Esophagus (tissue), 2 donors: ENCODE measurements at regions not wholly inside any gene's neighbourhood (a gene's known extent, or its start where the extent isn't known, plus 50 kb on each side); places are given as distances from the start of the nearest gene placed in this dataset.

Source experiments
- H3K27ac ChIP-seq, 2 donors: one replicate each; pipeline ENCODE4 v1.5.1; 2013; ENCODE audit warnings: low read depth in 2 of 2, mild to moderate bottlenecking in 2 of 2, inconsistent platforms in 1 of 2, low read length in 1 of 2, moderate library complexity in 1 of 2
- H3K27me3 ChIP-seq, 2 donors: one replicate each; pipeline ENCODE4 v1.6.1; 2013; ENCODE audit warnings: low read length in 2 of 2, control low read depth in 1 of 2, mild to moderate bottlenecking in 1 of 2; ENCODE audit not compliant: insufficient read depth in 2 of 2, control insufficient read depth in 1 of 2
- H3K36me3 ChIP-seq, 2 donors: one replicate each; pipeline ENCODE4 v1.6.1; 2013; ENCODE audit warnings: low read length in 1 of 2; ENCODE audit not compliant: control insufficient read depth in 2 of 2, insufficient read depth in 2 of 2
- H3K4me1 ChIP-seq, 2 donors: one replicate each; pipeline ENCODE4 v1.6.1; 2013; ENCODE audit warnings: low read length in 1 of 2; ENCODE audit not compliant: control insufficient read depth in 2 of 2, insufficient read depth in 2 of 2
- H3K4me3 ChIP-seq, 2 donors: one replicate each; pipeline ENCODE4 v1.5.1; 2013; ENCODE audit warnings: low read length in 2 of 2, mild to moderate bottlenecking in 2 of 2, low read depth in 1 of 2, moderate library complexity in 1 of 2
- H3K9me3 ChIP-seq, 2 donors: one replicate each; pipeline ENCODE4 v1.6.1; 2013; ENCODE audit warnings: mild to moderate bottlenecking in 2 of 2, low read depth in 1 of 2, low read length in 1 of 2, moderate library complexity in 1 of 2; ENCODE audit not compliant: control insufficient read depth in 2 of 2, insufficient read depth in 1 of 2
- WGBS, 2 donors: extraction: QIAGEN DNeasy Blood & Tissue Kit; methylation state at CpG; one replicate each; pipeline ENCODE4 v1.1.7; 2013; 5-methylcytosine and 5-hydroxymethylcytosine counted together
- donor health status: healthy with polysubstance abuse.
- donor health status: Bipolar disorder and iron deficiency.

DNA sequence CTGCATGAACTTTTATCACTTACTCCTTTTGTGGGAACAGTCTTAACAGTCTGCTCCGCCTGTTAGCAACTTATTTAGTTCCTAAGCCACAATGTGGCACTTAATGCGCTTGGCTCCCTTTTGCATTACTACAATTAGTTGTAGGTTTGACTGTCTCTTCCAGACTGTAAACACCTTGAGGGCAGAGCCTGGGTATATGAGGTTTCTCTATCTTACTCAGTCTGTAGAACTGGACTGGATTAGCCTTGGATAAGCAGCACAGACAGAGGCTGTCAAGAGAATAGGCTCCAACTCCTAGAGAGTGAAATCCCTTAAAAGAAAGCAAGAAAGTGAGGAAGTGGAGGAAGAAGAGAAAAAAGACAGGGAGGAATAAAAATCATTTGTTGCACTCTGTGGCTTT is 268.3 kb upstream of the MAF start:
- no peaks in the 10 kb centered on the region for H3K36me3 ChIP-seq
- H3K27me3 ChIP-seq = no peaks in the 10 kb centered on the region
- no peak overlapping the region for H3K27ac ChIP-seq
- H3K4me3 ChIP-seq = no peak overlapping the region
- no peaks in the 10 kb centered on the region for H3K9me3 ChIP-seq
- 93% methylated on average over 2 of the region's 2 CpGs for WGBS, 2 donors
- H3K4me1 ChIP-seq = no peaks in the 10 kb centered on the region

DNA sequence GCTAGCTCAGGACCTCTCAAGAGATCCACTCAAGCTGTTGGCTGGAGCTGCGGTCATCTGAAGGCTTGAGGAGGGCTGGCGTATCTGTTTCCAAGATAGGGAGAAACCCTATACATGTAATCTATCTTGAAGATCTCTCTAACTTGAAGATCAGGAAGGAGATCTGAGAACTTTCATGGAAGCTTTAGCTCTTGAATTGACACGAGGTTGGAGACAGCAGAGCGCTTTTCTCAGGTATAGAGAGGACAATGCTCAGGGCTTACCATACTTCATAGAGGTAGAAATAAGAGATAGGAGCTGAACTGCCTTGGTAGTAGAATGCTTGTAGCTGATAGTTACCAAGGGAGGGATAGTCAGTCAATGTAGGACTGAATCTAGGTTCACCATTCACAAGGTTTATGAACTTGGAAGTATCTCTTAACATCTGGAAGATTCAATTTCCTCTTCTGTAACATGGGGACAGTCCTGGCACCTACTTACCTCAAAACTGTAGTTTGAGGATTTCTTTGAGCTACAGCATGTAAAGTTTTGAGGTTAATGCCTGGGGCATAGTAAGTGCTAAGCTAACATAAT is 267.0 kb upstream of the MAF start:
- Histone ChIP-seq H3K36me3 (no peaks in the 10 kb centered on the region), H3K27me3 (no peaks in the 10 kb centered on the region), H3K4me3 (no peak overlapping the region), H3K9me3 (no peaks in the 10 kb centered on the region), H3K4me1 (no peaks in the 10 kb centered on the region), H3K27ac (no peak overlapping the region)
- WGBS, 2 donors = 88 to 89% methylated on average over 4 of the region's 4 CpGs

GRCh38 chr16:79865918-79866317 is 265.4 kb upstream of the MAF start:
- Histone ChIP-seq H3K4me3 (no peak overlapping the region), H3K4me1 (no peaks in the 10 kb centered on the region), H3K27ac (no peak overlapping the region), H3K9me3 (no peaks in the 10 kb centered on the region), H3K36me3 (no peaks in the 10 kb centered on the region), H3K27me3 (no peaks in the 10 kb centered on the region)
- WGBS, 2 donors = 80 to 85% methylated on average over 6 of the region's 6 CpGs

GRCh38 chr16:79864781-79865391 is 264.3 kb upstream of the MAF start:
- no peak overlapping the region for H3K27ac ChIP-seq
- no peaks in the 10 kb centered on the region for H3K36me3 ChIP-seq
- H3K4me3 ChIP-seq = no peak overlapping the region
- no peaks in the 10 kb centered on the region for H3K4me1 ChIP-seq
- WGBS, 2 donors = 93 to 94% methylated on average over 7 of the region's 7 CpGs
- no peaks in the 10 kb centered on the region for H3K27me3 ChIP-seq
- H3K9me3 ChIP-seq = no peaks in the 10 kb centered on the region

DNA sequence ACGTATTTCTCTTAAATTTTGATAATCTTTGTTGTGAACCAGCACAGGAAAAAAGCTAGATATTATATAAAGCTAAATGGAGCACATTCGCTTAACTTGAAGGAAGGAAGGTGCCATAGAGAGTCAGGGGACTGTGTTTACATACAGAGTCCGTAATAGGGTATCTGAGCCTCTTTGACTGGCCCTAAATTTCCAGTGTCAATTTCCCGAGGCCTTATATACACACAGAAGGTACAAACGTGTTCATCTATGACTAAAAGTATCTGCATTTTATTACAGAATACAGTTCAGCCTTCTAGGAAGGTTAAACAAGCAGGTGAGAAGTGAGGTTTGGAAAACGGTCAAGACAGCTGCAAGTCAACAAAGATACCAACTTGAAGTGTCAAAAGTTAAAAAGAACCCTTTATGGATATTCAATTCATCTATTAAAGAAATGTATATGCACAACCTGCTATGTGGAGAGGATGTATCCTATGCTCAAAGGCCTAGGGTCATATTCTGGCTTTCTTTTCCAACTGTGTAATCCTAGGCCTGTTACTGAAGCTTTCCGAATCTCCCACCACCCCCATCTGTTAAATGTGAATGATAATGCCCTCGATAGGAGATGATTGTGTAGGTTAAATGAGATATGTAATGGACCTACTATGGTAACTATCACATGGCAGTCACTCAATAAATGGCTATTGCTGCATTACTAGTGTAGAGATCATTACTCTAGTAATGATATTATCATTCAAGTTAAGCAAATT is 263.7 kb upstream of the MAF start:
- 66 to 68% methylated on average over 8 of the region's 8 CpGs for WGBS, 2 donors
- H3K4me1 ChIP-seq = no peaks in the 10 kb centered on the region
- H3K9me3 ChIP-seq = no peaks in the 10 kb centered on the region
- H3K36me3 ChIP-seq = no peaks in the 10 kb centered on the region
- H3K27me3 ChIP-seq = no peaks in the 10 kb centered on the region
- H3K4me3 ChIP-seq = no peak overlapping the region
- H3K27ac ChIP-seq = no peak overlapping the region

DNA sequence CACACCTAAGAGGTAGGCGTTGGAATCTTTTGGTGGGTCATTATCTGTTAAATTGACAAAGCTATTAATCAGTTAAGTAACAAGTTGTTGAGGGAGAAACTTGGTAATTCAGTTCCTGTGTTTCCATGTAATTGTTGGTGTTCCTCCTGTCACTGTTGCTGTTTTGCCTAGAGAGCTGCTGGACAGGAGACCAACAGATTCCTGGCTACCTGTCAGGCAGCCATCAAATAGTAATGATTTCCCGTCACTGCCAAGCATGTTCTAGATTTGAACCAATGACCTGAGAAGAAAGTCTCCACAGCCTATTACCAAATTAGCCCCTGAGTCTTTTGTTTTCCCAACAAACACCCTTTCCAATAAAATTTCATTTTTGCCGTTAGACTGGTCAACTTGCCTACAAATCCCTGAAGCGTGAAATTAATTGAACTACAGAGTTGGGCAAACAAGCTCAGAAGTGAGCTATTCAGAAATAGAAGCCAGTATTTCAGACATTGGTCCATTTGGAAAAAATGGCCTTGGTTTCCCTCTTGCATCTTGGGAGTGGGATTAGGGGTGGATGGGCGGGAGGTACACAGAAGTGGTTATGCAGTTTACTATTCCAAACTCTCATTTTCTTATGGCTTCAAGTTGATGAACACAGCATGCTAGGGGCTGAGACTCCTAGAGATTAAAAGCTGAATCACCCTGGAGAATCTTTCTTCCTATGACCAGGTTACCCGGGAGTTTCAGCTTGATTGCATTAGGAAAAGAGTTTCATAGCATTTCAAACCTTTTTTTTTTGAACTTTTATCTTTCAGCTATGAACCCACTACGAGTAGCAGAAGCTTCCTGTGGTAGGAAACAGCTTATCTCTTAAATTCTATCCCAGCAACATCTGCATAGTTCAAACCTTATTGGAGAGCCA is 262.8 kb upstream of the MAF start:
- H3K27me3 ChIP-seq = no peaks in the 10 kb centered on the region
- H3K36me3 ChIP-seq = no peaks in the 10 kb centered on the region
- no peak overlapping the region for H3K27ac ChIP-seq
- 77 to 85% methylated on average over 7 of the region's 7 CpGs for WGBS, 2 donors
- no peak overlapping the region for H3K4me3 ChIP-seq
- H3K4me1 ChIP-seq = no peaks in the 10 kb centered on the region
- no peaks in the 10 kb centered on the region for H3K9me3 ChIP-seq

DNA sequence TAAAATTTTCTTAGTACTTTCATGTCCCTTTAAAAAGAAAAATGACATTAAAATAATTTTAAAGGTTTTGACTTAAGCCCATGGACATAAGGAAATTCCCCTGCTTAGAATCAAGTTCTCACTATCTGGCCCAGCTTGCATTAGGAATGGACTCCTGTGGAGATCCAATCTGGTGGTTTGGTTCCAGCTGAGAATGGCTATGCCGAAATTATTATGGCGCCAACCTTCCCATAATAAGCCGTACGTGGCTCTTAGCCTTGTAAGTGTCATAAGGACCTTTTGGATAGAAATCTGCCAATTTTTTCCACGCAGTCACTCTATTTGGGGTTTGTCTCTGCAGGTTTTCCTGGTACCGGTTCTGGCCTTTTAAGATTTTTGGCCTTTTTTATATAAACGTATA is 262.1 kb upstream of the MAF start:
- no peaks in the 10 kb centered on the region for H3K9me3 ChIP-seq
- H3K36me3 ChIP-seq = no peaks in the 10 kb centered on the region
- no peaks in the 10 kb centered on the region for H3K27me3 ChIP-seq
- WGBS, 2 donors = 93 to 94% methylated on average over 7 of the region's 7 CpGs
- no peak overlapping the region for H3K27ac ChIP-seq
- H3K4me3 ChIP-seq = no peak overlapping the region
- no peaks in the 10 kb centered on the region for H3K4me1 ChIP-seq

- Histone ChIP-seq H3K4me1 (no peaks in the 10 kb centered on the region), H3K9me3 (peaks cover 4% of the 10 kb centered on the region in 2 donors), H3K4me3 (no peak overlapping the region), H3K27me3 (no peaks in the 10 kb centered on the region), H3K27ac (no peak overlapping the region), H3K36me3 (no peaks in the 10 kb centered on the region)
- WGBS, 2 donors = 86 to 87% methylated on average over 12 of the region's 12 CpGs
Measured at GRCh38 chr16:79856581-79856980, 256.0 kb upstream of the MAF start.

GRCh38 chr16:79850348-79850747 is 249.8 kb upstream of the MAF start:
- 27 to 34% methylated on average over 3 of the region's 3 CpGs for WGBS, 2 donors
- peak overlapping the region in 1 of 2 donors; percentile 6 for H3K27ac ChIP-seq
- no peaks in the 10 kb centered on the region for H3K27me3 ChIP-seq
- H3K36me3 ChIP-seq = no peaks in the 10 kb centered on the region
- H3K4me3 ChIP-seq = no peak overlapping the region
- peaks cover 0 to 21% of the 10 kb centered on the region in 2 donors for H3K4me1 ChIP-seq
- H3K9me3 ChIP-seq = no peaks in the 10 kb centered on the region
